ENCODE measurements at regions not wholly inside any gene's neighbourhood (a gene's known extent, or its start where the extent isn't known, plus 50 kb on each side); places are given as distances from the start of the nearest gene placed in this dataset.

DNA sequence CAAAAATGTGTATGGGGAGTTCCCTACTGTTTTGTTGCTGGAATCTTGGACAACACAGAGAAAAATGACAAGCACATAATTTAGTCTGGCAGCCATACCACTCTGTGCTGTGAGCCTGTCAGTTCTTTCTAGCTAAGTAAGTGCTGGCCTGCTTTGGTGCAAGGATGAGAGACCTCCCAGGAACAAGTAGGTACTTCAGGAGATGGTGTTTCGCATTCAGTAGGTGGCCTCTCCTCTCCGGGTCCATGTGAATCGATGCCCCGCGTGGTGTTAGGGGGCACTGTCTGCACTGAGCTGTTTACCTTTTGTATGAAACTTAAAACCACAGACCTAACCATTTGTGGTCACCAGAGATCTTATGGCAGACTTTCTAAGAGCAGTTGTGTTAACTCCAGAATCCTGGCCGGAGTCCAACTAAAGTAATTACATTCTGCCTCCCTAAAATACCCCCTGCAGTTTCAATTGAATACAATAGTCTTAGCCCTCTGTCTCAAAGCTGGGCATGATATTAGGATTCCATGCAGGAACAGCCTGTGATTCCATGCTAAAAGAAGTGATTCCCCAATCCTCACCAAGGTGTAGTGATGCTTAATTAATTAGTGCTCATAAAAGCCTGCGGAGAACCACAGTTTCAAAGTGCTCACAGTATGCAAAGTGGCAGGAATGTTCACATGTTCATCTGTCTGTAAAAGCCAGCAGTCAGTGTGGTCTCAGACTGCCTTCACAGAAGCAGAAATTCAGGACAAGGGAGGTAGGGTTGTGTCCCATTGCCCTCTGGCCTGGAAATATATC, 64.2 kb downstream of the LLPH start:
- DNase-seq = peak; percentile 91

DNA sequence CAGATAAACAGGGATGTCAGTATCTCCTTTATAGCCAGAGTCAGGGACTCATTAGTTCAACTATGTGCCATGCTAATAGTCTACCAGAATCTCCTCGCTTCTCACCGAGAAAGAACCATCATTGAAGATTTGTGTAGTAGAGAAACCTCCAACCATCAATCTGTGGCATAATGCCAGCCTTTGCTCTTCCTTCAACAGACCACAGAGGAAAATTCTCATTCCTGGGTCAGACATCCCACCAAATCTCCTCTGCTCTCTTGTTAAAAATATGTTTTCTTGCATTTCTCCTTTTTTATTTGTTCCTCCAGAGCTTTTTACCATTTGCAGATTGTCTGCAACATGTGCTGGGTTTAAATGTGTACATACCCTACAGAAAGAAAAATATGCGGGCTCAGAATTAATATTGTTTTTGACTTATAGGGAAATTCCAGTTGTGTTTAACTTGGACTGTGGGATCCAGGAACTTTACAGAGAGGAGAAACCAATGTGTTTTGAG, 64.9 kb downstream of the LLPH start:
- no peak for DNase-seq

DNA sequence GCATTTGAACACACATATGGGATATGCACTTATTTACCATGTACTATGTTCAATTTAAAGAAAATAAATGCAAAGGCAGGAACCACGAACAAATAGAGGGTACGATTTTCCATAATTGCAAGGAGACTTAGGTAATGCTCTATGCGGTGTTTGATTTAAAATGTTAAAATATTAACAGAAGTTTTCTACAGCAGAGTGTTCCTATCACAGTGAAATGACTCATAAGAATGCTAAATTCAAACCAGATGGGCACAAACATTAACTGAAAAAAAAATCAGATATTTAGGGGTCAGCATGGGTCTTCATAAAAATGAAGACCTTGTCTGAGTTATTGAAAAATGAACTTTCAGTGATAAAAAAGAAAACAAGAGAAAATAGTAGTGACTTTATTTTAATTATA, 65.4 kb downstream of the LLPH start:
- DNase-seq = no peak

DNA sequence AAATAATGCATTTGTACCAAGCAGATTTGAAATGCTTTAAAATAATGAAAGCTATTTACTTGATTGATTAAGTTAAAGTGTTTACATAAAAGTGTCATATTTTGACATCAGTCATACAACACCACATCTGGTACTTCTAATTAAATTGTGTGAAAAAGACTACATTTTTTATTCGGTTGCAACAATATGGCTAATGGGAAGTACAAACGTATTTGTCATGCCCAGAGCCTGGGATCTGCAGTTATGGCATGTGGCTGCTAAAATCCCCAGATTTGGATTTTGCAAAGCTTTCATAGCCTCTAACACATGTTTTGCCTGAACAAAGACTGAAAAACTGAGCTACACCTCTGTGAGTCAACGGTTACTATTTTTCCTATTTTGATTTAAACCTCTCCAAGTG, 66.6 kb downstream of the LLPH start:
- DNase-seq = peak; percentile 45

DNA sequence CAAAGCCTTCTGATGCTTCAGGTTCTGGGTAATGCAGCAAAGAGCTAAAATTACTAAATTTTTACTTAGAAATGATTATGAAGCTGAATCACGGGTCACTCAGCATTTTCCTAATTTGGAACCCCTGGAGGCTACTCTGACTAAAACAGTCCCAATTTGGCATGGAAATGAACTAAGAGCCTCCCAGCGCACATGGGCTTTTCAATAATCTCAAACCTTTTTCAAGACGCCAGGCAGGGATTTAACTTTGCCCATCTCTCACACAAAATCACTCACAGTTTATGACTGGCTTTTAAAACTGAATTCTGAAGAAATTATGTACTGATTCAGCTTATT, 68.3 kb downstream of the LLPH start:
- no peak for DNase-seq

DNA sequence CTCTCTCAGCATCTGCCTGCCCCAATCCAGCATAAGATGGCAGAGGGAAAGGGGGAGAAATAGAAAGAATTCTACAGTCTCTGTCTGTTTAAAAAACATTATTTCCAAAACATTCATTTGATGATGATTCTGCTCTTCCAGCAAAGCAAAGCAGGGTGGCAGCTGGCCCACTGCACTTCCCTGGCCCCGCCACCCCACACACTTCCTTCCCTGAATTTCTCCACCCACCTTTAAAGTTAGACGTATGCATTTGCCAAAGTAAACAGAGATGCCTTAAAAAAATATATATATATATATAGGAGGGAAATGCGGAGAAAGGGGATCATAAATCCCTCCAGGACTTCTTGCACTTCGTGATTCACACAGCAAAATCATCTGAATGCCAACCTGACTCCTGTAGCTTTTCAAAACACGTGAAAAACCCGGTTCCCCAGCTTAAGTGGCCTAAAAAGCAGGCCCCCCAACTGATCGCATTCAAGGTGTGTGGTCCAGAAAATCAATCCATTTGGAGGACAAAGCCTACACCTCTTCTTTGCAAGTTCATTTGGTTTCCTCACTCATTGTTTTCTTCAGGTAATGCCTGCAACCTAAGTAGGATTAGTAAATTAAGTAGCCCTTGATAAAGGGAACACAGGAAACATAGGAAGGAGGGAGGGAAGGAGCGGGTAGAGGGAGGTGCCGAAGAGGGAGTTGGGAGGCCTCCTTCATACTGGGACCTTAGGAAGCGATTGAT, 68.8 kb downstream of the LLPH start:
- no peak for DNase-seq

DNA sequence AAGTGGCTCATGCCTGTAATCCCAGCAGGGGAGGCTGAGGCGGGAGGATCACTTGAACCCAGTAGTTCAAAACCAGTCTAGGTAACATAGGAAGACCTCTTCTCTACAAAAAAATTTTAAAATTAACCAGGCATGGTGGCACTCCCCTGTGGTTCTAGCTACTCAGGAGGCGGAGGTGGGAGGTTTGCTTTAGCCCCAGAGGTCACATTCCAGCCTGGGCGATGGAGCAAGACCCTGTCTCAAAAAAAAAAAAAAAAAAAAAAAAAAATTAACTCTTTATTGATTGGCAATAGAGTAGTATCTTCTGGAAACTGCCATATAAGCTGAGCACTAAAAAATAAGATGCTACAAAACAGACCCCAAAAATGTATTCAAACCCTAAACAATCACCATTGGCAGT, 69.5 kb downstream of the LLPH start:
- DNase-seq = no peak

DNA sequence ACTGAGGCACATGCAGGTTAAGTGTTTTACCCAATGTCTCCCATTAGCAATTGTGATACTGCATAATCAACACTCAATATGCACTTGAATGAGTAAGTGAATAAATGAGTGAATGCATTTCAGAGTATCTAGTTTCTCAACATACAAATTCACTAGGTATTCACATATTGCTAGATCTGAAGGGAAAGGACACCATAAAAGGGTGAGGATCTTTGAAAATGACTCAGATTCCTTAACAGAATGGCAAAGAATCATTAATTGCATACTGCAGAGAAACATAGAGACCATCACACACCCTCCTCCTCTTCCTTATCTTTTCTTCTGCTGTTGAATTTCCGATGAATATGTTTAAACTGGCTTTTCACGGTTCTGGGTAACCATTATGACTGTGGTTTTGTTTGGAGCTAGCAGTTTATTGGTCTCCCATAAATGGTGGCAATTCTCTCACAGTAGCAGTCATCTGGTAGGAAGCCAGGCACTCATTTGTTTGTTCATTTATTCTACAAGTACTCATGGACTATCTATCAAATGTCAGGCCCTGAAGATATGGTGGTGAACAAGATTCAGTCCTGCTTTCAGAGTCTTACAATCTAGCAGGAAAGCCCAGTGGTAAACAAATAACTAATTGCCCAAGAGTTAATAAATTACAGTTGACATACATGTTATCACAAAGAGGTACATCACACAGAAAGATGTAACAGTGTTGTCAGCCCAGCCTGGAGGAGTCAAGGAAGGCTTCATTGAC, 70.2 kb downstream of the LLPH start:
- DNase-seq = peak; percentile 23

DNA sequence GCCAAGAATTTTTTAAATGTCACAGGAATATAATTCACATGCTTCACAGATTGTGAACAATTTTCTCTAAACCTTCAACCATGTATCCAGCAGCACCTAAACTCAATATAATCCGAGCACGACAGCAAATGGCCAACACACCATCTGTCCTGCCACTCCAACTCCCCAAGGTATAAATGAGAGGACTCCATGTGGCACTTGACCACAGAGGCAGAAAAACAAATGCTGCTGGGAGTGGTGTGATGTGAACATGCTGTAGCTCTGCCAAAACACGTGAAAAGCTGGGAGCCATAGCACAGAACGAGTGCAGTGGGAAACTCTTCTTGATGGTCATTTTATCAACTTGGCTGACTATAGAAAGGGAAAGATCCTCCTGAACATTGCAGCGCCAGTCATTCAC, 70.9 kb downstream of the LLPH start:
- peak; percentile 94 for DNase-seq

DNA sequence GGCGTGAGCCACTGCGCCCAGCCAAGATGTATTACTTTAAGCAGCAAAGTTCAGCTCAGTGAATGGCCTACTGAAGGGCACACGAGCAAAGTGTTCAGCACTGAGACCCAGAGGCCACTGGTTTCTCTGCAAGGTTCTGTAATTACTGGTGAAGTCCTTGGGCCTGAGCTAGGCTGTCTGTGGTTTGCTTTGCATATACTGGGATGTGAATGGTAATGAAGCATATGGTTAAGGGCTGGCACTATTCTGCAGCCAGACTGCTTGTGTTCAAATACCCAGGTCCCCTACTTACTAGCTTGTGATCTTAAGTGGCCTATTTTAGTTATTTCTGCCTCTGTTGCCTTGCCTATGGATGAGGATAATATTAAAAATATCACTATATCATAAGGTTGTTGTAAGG, 72.0 kb downstream of the LLPH start:
- DNase-seq = peak; percentile 41

DNA sequence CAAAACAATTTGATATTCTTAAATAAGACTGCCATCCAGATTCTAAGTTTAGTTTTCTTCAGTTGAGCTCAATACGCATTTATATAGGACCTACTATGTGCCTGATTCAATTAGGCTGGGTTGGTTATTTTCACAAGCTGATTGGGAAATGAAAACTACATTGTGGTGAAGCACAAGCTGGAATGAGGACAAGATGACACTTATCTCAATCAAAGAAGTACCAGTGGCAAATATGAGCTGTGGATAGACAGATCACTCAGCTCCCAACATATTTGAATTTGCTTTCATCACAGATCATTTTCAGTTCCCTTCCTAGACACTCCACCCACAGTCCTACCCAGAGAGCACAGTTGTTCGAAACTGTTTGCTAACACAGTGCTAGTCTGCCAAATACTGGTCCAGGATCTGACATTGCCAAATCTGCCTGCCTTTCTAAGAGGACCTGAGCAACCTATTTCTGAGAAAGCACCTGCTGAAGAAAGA, 74.7 kb downstream of the LLPH start:
- DNase-seq = peak; percentile 17

DNA sequence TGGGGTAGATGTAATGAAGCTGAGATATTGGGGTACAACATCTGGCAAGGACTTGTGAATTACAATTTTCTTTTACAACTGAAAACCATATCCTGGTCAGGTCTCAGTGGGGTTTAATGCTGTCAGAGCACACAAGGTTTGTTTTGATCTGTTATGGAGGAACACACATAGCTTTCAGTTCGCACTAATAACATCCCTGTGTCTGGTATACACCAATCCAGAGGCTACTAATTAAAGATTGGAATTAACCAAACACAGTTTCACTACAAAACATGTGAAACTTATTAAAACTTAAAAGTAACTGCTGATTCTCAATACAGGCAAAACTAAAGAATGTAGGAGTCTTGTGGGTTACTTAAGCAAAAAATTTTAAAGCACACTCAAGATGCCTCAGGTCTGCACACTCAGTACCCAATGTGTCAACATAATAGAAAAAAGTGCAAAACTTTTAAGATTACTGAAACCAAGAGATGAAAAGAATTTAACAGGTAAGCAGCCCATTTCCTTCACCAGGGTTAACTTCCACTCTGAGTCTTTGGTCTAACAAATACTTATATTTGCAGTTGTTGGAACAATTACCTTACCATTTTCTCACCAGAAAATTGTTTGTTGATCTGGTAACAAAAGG, 77.4 kb downstream of the LLPH start:
- no peak for DNase-seq

DNA sequence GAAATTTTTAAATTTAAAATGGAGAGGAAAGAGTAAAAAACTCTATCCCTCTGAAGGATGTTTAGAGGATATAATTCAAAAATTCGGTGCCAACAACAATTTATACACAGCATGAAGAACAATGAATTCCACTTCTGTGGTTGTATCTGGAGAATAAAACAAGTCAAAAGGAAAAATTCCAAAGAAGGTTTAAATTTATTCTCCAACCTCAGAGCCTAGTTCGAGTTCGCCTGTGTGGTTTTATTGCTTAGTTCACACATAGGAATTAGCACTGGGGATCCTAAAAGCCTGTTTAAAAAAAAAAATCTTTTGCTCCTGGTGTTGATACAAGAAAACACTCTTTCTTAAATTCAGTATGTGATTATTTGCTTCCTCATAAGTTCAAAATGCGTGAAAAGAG, 79.2 kb downstream of the LLPH start:
- no peak for DNase-seq

DNA sequence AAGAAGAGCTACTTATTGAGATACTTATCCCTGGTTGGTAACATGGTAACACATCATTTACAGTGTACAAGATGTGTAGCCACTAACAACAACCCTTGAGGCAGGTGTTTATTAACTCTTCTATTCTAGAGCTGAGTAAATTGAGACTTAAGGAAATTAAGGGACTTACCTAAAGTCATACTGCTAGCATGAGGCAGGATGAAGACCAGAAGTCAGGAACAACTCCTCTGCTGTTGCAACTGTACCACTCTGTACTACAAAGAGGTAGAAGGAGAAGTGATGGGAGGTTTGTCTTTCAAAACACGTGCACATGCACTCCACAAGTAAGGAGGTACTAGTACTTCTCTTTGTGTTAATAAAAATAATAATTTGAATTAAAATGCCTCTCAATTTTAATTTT, 79.9 kb downstream of the LLPH start:
- no peak for DNase-seq

DNA sequence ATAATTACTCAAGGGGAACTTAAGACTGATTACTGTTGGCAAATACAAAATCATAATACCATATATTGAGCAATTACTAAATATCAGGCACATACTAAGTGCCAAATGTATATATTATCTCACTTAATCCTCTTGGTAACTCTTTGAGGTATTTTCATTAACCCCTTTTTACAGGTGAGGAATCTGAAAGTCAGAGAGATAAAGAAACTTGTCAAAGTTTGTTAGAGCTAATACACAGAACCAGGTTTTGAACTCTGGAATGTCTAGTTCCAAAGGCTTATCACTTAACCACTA, 80.3 kb downstream of the LLPH start:
- no peak for DNase-seq

DNA sequence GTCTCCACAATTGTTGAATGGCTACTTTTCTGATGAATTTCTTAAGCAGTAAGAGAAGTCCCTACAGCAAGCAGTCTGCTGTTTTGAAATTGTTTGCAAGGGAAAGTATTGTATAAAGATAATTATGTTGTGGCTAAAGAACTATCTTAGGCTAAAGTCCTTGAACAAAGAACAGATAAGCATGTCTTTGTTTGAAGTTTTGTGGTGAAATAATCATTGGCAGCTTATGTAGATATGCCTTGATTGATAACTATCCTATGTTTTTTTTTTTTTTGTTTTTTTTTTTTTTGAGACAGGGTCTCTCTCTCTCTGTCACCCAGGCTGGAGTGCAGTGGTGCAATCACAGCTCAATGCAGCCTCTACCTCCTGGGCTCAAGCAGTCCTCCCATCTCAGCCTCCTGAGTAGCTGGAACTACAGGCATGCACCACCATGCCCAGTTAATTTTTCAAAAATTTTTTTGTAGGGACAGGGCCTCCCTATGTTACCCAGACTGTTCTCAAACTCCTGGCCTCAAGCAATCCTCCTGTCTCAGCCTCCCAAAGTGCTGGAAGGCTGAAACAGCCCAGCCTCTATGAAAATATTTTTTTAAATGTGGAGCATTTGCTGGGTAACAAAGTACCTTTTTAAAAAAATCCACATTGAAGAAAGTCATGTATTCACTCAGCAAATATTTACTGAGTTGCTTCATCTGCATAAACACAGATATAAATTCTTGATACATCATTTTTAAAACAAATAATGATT, 80.8 kb downstream of the LLPH start:
- DNase-seq = no peak

DNA sequence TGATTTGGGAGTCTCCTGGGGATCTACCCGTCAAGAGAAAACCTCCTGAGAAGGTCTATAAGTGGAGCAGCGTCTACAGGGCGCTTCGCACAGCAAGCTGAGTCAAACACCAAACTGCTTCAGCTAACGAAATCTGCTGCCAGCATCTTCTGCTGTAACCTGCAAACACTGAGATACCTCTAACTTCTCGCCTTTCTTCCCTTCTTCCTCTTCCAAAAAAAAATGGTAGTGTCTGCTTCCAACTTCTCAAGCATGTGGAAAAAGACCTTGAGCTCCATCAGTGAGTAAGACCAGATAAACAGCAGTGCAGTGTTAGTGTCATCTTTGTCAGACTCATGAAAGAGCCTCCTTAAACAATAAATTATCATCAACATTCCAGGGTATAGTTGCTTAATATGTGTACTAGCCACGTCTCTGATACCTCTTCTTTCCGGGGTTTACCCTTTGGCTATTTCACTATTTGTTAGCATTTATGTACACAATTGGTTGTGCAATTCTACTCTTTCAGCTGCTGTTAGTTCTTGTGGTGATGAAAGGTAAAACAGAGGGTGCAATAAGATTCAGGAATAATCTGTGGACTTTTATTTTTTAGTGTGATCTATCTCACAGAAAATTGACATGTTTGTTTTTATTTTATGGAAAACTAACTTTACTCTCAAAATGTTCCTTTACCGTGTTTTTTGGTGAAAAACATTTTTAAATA, 81.6 kb downstream of the LLPH start:
- DNase-seq = no peak

DNA sequence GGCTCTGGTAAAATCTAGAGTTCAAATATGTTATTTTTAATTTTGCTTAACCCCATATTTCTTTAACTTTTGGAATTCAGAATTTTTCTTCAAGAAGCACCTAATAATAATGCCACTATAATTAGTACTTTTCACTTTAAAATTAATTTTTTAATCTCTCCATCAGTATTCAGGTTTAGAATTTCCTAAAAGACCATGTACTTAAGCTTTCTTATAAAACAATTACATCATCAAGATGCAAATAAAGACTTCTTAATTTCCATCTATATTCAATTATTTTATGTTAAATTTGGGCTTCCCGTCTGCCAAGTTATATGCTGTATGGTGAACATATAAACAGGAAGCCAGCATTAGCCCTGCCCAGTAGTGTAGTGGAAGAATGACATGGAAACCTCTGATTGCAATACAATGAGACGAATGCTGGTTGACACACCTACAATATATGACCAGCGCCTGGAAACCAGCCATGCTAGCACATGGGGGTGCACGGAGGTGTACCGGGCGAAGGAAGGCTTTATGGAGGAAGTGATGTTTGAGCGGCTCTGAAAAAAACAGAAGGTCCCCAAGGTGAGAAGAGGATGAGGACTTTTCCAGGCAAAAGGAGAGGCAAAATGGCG, 82.2 kb downstream of the LLPH start:
- DNase-seq = no peak

DNA sequence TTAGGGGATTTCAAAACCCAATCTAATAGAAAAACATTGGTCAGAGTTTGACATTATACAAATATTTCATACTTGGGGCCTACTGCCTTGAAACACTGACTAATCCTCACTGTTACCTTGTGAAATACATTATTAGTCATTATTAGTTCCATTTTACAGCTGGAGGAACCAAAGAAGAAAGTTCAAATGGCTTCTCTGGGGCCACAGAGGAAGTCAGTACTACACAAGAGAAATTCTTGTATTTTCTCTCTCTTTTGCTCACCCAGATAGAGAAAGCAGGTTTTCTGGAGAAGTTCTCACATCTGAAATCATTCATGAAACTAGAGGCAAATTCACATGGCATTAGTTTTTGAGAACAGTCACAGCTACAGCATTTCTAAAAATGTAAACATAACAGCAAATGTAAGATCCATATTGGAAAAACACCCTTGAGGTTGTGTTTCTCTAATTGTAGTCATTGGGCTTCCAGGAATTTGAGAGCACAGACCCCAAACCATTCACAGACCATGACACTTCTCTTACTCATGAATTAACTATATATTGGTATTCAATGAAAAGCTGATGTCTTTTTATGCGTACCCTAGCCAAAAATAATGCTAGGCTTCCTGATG, 83.0 kb downstream of the LLPH start:
- no peak for DNase-seq

DNA sequence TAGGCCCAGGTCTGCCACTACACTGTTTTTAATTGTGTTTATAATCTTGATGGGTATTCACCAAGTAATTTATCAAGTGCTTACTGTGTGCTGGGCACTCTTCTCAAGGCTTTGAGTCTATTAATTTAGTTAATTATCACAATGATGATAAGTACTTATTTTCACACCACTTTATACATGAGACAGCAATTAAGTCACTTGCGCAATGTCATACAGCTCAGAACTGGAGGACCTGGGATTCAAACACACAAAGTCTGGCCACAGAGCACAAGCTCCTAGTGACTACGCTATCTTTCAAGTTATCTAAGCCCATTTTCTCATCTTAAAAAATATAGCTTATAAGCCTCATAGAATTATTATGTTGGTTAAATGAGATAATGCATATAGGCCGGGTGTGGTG, 85.0 kb downstream of the LLPH start:
- no peak for DNase-seq

DNA sequence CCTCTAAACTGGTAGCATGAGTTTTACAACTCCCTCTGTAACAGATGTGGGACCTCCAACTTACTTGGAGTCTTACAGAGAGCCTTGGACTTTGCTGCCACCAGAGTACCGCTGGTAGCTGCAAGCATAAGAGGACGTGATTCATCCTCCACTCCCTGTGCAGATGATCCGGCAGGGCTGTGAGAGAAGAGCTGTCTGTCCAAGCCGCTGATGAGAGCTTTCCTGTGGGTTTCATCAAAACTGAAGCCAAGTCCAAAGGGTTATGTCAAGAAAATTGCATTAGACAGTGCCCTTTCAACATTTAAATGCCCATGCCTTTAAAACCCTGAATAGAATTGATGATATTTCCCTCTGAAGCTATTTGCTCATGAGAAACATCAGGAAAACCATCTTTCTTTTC, 85.8 kb downstream of the LLPH start:
- no peak for DNase-seq

Measured in NCI-H446 treated with DMSO at 0.1 percent for 48 hours (cell line).